Liver (tissue), 3 donors: ENCODE measurements at regions not wholly inside any gene's neighbourhood (a gene's known extent, or its start where the extent isn't known, plus 50 kb on each side); places are given as distances from the start of the nearest gene placed in this dataset.

Experiments used
- FOXA1 ChIP-seq: IDR thresholded peaks from 2 replicates; pipeline ENCODE4 v1.6.1; 2016; ENCODE audit warnings: antibody characterized with exemption
- GABPA ChIP-seq, 2 donors: IDR thresholded peaks in 1 of 2; conservative IDR thresholded peaks in 1 of 2; 2 replicates each; pipeline ENCODE4 v1.6.1; 2016; ENCODE audit warnings: antibody characterized with exemption in 2 of 2, mild to moderate bottlenecking in 1 of 2, moderate library complexity in 1 of 2
- JUND ChIP-seq, 2 donors: IDR thresholded peaks; 2 replicates each; pipeline ENCODE4 v1.6.1; 2016; ENCODE audit warnings: antibody characterized with exemption in 2 of 2
- NR2F2 ChIP-seq: IDR thresholded peaks from 2 replicates; pipeline ENCODE4 v1.6.1; 2016; ENCODE audit warnings: antibody characterized with exemption
- RAD21 ChIP-seq, 2 donors: IDR thresholded peaks; 2 replicates each; pipeline ENCODE4 v1.6.1; 2016; ENCODE audit warnings: antibody characterized with exemption in 2 of 2, mild to moderate bottlenecking in 2 of 2
- RXRA ChIP-seq, 2 donors: IDR thresholded peaks; 2 replicates each; pipeline ENCODE4 v1.6.1; 2017 to 2018; ENCODE audit warnings: antibody characterized with exemption in 2 of 2, mild to moderate bottlenecking in 1 of 2
- SP1 ChIP-seq: IDR thresholded peaks from 2 replicates; pipeline ENCODE4 v1.6.1; 2018; ENCODE audit warnings: antibody characterized with exemption, mild to moderate bottlenecking
- TAF1 ChIP-seq: conservative IDR thresholded peaks from 2 replicates; pipeline ENCODE4 v1.6.1; 2016; ENCODE audit warnings: antibody characterized with exemption, mild to moderate bottlenecking
- YY1 ChIP-seq: IDR thresholded peaks from 2 replicates; pipeline ENCODE4 v1.6.1; 2016; ENCODE audit warnings: antibody characterized with exemption, mild to moderate bottlenecking
- TF ChIP-seq, protein P1 (sequence below): IDR thresholded peaks from 2 replicates; pipeline ENCODE4 v1.6.1; 2016; ENCODE audit warnings: antibody characterized with exemption
- TF ChIP-seq, protein P2 (sequence below): fragments of 150-350 bp; IDR thresholded peaks from 2 replicates; pipeline ENCODE4 v1.5.1; 2017; ENCODE audit warnings: improper control_type of control experiment, low read depth, low read length; ENCODE audit not compliant: missing input control
- TF ChIP-seq, protein P3 (sequence below): IDR thresholded peaks from 2 replicates; pipeline ENCODE4 v1.6.1; 2016; ENCODE audit warnings: antibody characterized with exemption, mild to moderate bottlenecking
- TF ChIP-seq, protein P4 (sequence below): IDR thresholded peaks from 2 replicates; pipeline ENCODE4 v1.6.1; 2016; ENCODE audit warnings: antibody characterized with exemption
- TF ChIP-seq, protein P5 (sequence below): IDR thresholded peaks from 2 replicates; pipeline ENCODE4 v1.6.1; 2016; ENCODE audit warnings: antibody characterized with exemption
- donor health status: healthy.
- donor health status: healthy.

DNA sequence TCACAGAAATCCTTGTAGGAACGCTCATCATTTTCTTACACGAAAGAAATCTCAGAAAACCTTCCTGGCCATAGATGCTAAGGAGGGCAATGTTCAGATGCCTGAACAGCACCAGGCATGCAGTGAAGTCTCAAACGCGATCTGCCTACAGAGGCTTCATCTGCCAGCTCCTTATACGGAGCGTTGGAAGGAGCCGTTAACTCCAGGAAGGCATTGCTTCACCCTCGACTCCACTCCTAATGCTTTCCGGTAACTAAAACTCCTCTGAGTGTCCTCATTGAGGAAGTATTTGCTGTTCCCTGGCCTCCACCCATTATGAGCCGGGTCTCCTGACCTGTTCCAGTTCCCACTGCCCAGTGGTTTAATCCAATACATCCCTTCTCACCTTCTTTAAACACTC is 502.7 kb downstream of the BCL11B start:
- TF ChIP-seq, protein P1, sequence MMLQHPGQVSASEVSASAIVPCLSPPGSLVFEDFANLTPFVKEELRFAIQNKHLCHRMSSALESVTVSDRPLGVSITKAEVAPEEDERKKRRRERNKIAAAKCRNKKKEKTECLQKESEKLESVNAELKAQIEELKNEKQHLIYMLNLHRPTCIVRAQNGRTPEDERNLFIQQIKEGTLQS: no peak
- TF ChIP-seq TAF1 (no peak), SP1 (no peak), FOXA1 (no peak), YY1 (no peak), RAD21 (IDR thresholded peaks at IDR 0.05) (no peak), NR2F2 (no peak), RXRA (IDR thresholded peaks at IDR 0.05) (no peak), JUND (IDR thresholded peaks at IDR 0.05) (no peak), GABPA (IDR thresholded peaks at IDR 0.05 in 1 of 2, conservative IDR thresholded peaks at IDR 0.05 in 1 of 2) (no peak)
- TF ChIP-seq, protein P2, sequence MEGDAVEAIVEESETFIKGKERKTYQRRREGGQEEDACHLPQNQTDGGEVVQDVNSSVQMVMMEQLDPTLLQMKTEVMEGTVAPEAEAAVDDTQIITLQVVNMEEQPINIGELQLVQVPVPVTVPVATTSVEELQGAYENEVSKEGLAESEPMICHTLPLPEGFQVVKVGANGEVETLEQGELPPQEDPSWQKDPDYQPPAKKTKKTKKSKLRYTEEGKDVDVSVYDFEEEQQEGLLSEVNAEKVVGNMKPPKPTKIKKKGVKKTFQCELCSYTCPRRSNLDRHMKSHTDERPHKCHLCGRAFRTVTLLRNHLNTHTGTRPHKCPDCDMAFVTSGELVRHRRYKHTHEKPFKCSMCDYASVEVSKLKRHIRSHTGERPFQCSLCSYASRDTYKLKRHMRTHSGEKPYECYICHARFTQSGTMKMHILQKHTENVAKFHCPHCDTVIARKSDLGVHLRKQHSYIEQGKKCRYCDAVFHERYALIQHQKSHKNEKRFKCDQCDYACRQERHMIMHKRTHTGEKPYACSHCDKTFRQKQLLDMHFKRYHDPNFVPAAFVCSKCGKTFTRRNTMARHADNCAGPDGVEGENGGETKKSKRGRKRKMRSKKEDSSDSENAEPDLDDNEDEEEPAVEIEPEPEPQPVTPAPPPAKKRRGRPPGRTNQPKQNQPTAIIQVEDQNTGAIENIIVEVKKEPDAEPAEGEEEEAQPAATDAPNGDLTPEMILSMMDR: no peak
- TF ChIP-seq, protein P3, sequence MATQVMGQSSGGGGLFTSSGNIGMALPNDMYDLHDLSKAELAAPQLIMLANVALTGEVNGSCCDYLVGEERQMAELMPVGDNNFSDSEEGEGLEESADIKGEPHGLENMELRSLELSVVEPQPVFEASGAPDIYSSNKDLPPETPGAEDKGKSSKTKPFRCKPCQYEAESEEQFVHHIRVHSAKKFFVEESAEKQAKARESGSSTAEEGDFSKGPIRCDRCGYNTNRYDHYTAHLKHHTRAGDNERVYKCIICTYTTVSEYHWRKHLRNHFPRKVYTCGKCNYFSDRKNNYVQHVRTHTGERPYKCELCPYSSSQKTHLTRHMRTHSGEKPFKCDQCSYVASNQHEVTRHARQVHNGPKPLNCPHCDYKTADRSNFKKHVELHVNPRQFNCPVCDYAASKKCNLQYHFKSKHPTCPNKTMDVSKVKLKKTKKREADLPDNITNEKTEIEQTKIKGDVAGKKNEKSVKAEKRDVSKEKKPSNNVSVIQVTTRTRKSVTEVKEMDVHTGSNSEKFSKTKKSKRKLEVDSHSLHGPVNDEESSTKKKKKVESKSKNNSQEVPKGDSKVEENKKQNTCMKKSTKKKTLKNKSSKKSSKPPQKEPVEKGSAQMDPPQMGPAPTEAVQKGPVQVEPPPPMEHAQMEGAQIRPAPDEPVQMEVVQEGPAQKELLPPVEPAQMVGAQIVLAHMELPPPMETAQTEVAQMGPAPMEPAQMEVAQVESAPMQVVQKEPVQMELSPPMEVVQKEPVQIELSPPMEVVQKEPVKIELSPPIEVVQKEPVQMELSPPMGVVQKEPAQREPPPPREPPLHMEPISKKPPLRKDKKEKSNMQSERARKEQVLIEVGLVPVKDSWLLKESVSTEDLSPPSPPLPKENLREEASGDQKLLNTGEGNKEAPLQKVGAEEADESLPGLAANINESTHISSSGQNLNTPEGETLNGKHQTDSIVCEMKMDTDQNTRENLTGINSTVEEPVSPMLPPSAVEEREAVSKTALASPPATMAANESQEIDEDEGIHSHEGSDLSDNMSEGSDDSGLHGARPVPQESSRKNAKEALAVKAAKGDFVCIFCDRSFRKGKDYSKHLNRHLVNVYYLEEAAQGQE: no peak
- TF ChIP-seq, protein P4, sequence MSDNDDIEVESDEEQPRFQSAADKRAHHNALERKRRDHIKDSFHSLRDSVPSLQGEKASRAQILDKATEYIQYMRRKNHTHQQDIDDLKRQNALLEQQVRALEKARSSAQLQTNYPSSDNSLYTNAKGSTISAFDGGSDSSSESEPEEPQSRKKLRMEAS: no peak
- TF ChIP-seq, protein P5, sequence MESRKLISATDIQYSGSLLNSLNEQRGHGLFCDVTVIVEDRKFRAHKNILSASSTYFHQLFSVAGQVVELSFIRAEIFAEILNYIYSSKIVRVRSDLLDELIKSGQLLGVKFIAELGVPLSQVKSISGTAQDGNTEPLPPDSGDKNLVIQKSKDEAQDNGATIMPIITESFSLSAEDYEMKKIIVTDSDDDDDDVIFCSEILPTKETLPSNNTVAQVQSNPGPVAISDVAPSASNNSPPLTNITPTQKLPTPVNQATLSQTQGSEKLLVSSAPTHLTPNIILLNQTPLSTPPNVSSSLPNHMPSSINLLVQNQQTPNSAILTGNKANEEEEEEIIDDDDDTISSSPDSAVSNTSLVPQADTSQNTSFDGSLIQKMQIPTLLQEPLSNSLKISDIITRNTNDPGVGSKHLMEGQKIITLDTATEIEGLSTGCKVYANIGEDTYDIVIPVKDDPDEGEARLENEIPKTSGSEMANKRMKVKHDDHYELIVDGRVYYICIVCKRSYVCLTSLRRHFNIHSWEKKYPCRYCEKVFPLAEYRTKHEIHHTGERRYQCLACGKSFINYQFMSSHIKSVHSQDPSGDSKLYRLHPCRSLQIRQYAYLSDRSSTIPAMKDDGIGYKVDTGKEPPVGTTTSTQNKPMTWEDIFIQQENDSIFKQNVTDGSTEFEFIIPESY: no peak
